CD14-positive monocyte (primary cell): ENCODE measurements at regions not wholly inside any gene's neighbourhood (a gene's known extent, or its start where the extent isn't known, plus 50 kb on each side); places are given as distances from the start of the nearest gene placed in this dataset.

Source experiments
- DNase-seq, 3 donors: peaks; one replicate each; pipeline ENCODE4 v3.0.0-alpha.2; 2011 to 2022
- H2AFZ ChIP-seq: 2 replicates; pipeline ENCODE4 v1.6.0; 2012; ENCODE audit warnings: mild to moderate bottlenecking, low read depth, low read length, inconsistent platforms; ENCODE audit not compliant: insufficient read depth, poor library complexity, severe bottlenecking
- H3K27ac ChIP-seq, 2 donors: 1 replicate in 1 of 2; 2 replicates in 1 of 2; pipeline ENCODE4 v1.5.1; 2012 to 2013; ENCODE audit warnings: low read length in 2 of 2, control low read depth in 1 of 2, inconsistent platforms in 1 of 2, low read depth in 1 of 2, mild to moderate bottlenecking in 1 of 2
- H3K27me3 ChIP-seq, 2 donors: one replicate each; pipeline versions ENCODE4 v1.6.0 to v1.6.1; 2011 to 2013; ENCODE audit warnings: low read length in 2 of 2; ENCODE audit not compliant: control insufficient read depth in 2 of 2, insufficient read depth in 2 of 2
- H3K36me3 ChIP-seq, 2 donors: replicated peaks in 1 of 2; 1 replicate in 1 of 2; 2 replicates in 1 of 2; pipeline versions ENCODE4 v1.5.1 to v1.6.1; 2012 to 2013; ENCODE audit warnings: low read length in 2 of 2, control low read depth in 1 of 2, inconsistent platforms in 1 of 2, mild to moderate bottlenecking in 1 of 2; ENCODE audit not compliant: insufficient read depth in 2 of 2, control insufficient read depth in 1 of 2
- H3K4me1 ChIP-seq, 2 donors: 1 replicate in 1 of 2; 2 replicates in 1 of 2; pipeline versions ENCODE4 v1.5.1 to v1.6.1; 2012 to 2013; ENCODE audit warnings: low read length in 2 of 2, control low read depth in 1 of 2, inconsistent platforms in 1 of 2, mild to moderate bottlenecking in 1 of 2, moderate library complexity in 1 of 2; ENCODE audit not compliant: insufficient read depth in 2 of 2, control insufficient read depth in 1 of 2
- H3K4me2 ChIP-seq: replicated peaks from 2 replicates; pipeline ENCODE3; 2012; ENCODE audit warnings: low read length, moderate library complexity, mild to moderate bottlenecking; ENCODE audit not compliant: poor library complexity, severe bottlenecking; ENCODE audit errors: extremely low read depth
- H3K4me3 ChIP-seq, 3 experiments: fragments of 200-600 bp in 1 of 3; sonication (generic) in 1 of 3; replicated peaks in 1 of 3; 1 replicate in 2 of 3; 2 replicates in 1 of 3; pipeline ENCODE4 v1.5.1; 2011 to 2013; ENCODE audit warnings: low read length in 3 of 3, mild to moderate bottlenecking in 3 of 3, control low read depth in 2 of 3, low read depth in 2 of 3, inconsistent platforms in 1 of 3, moderate library complexity in 1 of 3
- H3K79me2 ChIP-seq: 2 replicates; pipeline ENCODE4 v1.6.0; 2012; ENCODE audit warnings: mild to moderate bottlenecking, control low read depth, inconsistent platforms, low read length, moderate library complexity; ENCODE audit not compliant: insufficient read depth
- H3K9ac ChIP-seq: 2 replicates; pipeline ENCODE4 v1.6.0; 2017; ENCODE audit warnings: low read length, mild to moderate bottlenecking; ENCODE audit not compliant: insufficient read depth, poor library complexity, severe bottlenecking
- H3K9me3 ChIP-seq, 2 donors: replicated peaks in 1 of 2; 1 replicate in 1 of 2; 2 replicates in 1 of 2; pipeline versions ENCODE4 v1.5.1 to v1.6.1; 2012 to 2013; ENCODE audit warnings: low read length in 2 of 2, control low read depth in 1 of 2; ENCODE audit not compliant: control insufficient read depth in 1 of 2, insufficient read depth in 1 of 2
- H4K20me1 ChIP-seq: 2 replicates; pipeline ENCODE4 v1.6.0; 2012; ENCODE audit warnings: mild to moderate bottlenecking, low read length, control low read depth, moderate library complexity; ENCODE audit not compliant: insufficient read depth
- H3K27ac Mint-ChIP-seq, 7 donors: one replicate each; pipeline ENCODE4 v1.8.0; 2020; ENCODE audit warnings: mild to moderate bottlenecking in 7 of 7, mixed read lengths in 7 of 7, moderate library complexity in 6 of 7, inconsistent platforms in 2 of 7
- H3K27me3 Mint-ChIP-seq, 3 donors: one replicate each; pipeline ENCODE4 v1.8.0; 2021 to 2022; ENCODE audit warnings: low read depth in 3 of 3, mild to moderate bottlenecking in 3 of 3, mixed read lengths in 3 of 3, moderate library complexity in 3 of 3, inconsistent platforms in 1 of 3
- H3K36me3 Mint-ChIP-seq, 2 donors: one replicate each; pipeline ENCODE4 v1.8.0; 2020; ENCODE audit warnings: mixed read lengths in 2 of 2, inconsistent platforms in 1 of 2, mild to moderate bottlenecking in 1 of 2
- H3K4me1 Mint-ChIP-seq: one replicate; pipeline ENCODE4 v1.8.0; 2020; ENCODE audit warnings: mild to moderate bottlenecking, mixed read lengths
- H3K4me3 Mint-ChIP-seq, 2 donors: one replicate each; pipeline ENCODE4 v1.8.0; 2020; ENCODE audit warnings: mild to moderate bottlenecking in 2 of 2, mixed read lengths in 2 of 2, moderate library complexity in 1 of 2
- H3K9me3 Mint-ChIP-seq, 7 donors: one replicate each; pipeline ENCODE4 v1.8.0; 2020 to 2022; ENCODE audit warnings: mixed read lengths in 7 of 7, mild to moderate bottlenecking in 6 of 7, moderate library complexity in 6 of 7, inconsistent platforms in 2 of 7
- WGBS: methylation state at CpG from one replicate; pipeline ENCODE4 v1.1.5; 2013; ENCODE audit warnings: missing lambda C conversion rate; ENCODE audit not compliant: insufficient coverage; 5-methylcytosine and 5-hydroxymethylcytosine counted together
- intact Hi-C, 2 donors: fragments of 100-400 bp; cut with micrococcal nuclease; formaldehyde crosslinking; loops; one replicate each; pipeline versions ENCODE4 v1.15.0 to v1.15.1; 2023
- TF ChIP-seq, protein P1 (sequence below): fragments of 200-600 bp; IDR thresholded peaks from one replicate; pipeline ENCODE4 v1.8.0; 2022; ENCODE audit warnings: antibody characterized with exemption, mild to moderate bottlenecking

DNA sequence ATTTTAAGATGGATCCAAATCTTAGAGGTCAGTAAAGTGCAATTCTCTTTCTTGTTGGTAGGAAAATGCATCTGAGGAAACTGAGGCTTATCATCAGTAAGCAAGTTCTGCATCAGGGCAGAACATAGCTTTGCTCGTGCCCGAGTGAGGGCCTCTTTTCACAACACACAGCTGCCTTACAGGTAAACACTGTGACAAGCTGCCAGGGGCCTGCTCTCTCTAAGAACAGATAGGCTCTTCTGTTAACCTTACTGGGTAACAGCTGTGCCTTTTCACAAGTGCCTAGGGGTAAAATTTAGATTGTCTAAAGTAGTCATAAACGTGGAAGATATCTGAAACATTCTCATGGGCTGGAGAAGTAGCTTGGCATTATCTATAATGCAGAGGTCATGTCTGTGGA, 118.1 kb downstream of the C3orf38 start:
- no CpG with 5 or more reads among the region's 3 CpGs for WGBS
- Histone ChIP-seq H3K4me3 (no peak overlapping the region), H4K20me1 (no peaks in the 10 kb centered on the region), H2AFZ (no peak overlapping the region), H3K79me2 (no peaks in the 10 kb centered on the region), H3K27me3 (no peaks in the 10 kb centered on the region), H3K4me1 (no peaks in the 10 kb centered on the region), H3K9ac (no peak overlapping the region), H3K9me3 (no peaks in the 10 kb centered on the region), H3K4me2 (no peak overlapping the region), H3K36me3 (no peaks in the 10 kb centered on the region), H3K27ac (no peak overlapping the region)
- intact Hi-C loops, result no loop called here
- no peak for DNase-seq
- peaks cover 0 to 4% (median 0%) of the 10 kb centered on the region in 3 donors for H3K27me3 Mint-ChIP-seq
- no peaks in the 10 kb centered on the region for H3K36me3 Mint-ChIP-seq
- H3K4me3 Mint-ChIP-seq, result no peak overlapping the region
- H3K9me3 Mint-ChIP-seq, result peaks cover 0 to 3% (median 2%) of the 10 kb centered on the region in 7 donors
- H3K4me1 Mint-ChIP-seq, result no peaks in the 10 kb centered on the region
- TF ChIP-seq, protein P1, sequence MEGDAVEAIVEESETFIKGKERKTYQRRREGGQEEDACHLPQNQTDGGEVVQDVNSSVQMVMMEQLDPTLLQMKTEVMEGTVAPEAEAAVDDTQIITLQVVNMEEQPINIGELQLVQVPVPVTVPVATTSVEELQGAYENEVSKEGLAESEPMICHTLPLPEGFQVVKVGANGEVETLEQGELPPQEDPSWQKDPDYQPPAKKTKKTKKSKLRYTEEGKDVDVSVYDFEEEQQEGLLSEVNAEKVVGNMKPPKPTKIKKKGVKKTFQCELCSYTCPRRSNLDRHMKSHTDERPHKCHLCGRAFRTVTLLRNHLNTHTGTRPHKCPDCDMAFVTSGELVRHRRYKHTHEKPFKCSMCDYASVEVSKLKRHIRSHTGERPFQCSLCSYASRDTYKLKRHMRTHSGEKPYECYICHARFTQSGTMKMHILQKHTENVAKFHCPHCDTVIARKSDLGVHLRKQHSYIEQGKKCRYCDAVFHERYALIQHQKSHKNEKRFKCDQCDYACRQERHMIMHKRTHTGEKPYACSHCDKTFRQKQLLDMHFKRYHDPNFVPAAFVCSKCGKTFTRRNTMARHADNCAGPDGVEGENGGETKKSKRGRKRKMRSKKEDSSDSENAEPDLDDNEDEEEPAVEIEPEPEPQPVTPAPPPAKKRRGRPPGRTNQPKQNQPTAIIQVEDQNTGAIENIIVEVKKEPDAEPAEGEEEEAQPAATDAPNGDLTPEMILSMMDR, result no peak
- no peak overlapping the region for H3K27ac Mint-ChIP-seq

DNA sequence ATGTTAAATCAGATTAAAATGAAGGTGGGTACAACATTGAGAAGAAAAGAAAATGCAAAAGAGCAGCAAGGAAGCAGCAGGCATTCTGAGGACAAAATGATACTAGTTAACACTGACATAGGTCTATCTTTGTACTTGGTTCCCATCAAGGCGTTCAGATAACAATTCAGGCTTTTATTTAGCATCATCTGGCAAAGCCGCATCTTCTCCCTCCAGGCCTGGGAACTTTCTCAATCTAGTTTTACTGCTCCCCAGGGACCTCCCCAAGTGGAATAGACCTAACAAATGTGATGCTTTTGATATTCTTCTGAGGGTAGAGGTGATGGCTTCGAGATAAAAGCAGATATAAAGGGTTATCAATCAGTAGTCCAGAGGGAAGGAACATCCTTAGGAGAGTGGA, 130.6 kb downstream of the C3orf38 start:
- no peak overlapping the region for H3K4me2 ChIP-seq
- no peaks in the 10 kb centered on the region for H3K4me1 Mint-ChIP-seq
- H3K27me3 ChIP-seq, result no peaks in the 10 kb centered on the region
- H3K79me2 ChIP-seq, result no peaks in the 10 kb centered on the region
- no peaks in the 10 kb centered on the region for H3K4me1 ChIP-seq
- H2AFZ ChIP-seq, result no peak overlapping the region
- 100% methylated on average over 1 of the region's 3 CpGs for WGBS
- H3K9me3 Mint-ChIP-seq, result peaks cover 0 to 12% (median 5%) of the 10 kb centered on the region in 7 donors
- no peaks in the 10 kb centered on the region for H4K20me1 ChIP-seq
- H3K27me3 Mint-ChIP-seq, result no peaks in the 10 kb centered on the region
- intact Hi-C loops, result no loop called here
- no peaks in the 10 kb centered on the region for H3K9me3 ChIP-seq
- TF ChIP-seq, protein P1, result no peak
- no peaks in the 10 kb centered on the region for H3K36me3 Mint-ChIP-seq
- no peaks in the 10 kb centered on the region for H3K36me3 ChIP-seq
- no peak for DNase-seq
- H3K27ac ChIP-seq, result no peak overlapping the region
- no peak overlapping the region for H3K4me3 ChIP-seq
- no peak overlapping the region for H3K9ac ChIP-seq
- no peak overlapping the region for H3K27ac Mint-ChIP-seq
- no peak overlapping the region for H3K4me3 Mint-ChIP-seq
